Liver (tissue), 8 donors: ENCODE measurements at regions not wholly inside any gene's neighbourhood (a gene's known extent, or its start where the extent isn't known, plus 50 kb on each side); places are given as distances from the start of the nearest gene placed in this dataset.

Source experiments
- DNase-seq: peaks from one replicate; pipeline ENCODE4 v3.0.0-alpha.2; 2017; ENCODE audit warnings: low spot score
- H3K27ac ChIP-seq, 2 donors: one replicate each; pipeline ENCODE4 v1.7.0; 2013; ENCODE audit warnings: inconsistent platforms in 2 of 2, low read length in 2 of 2, control low read depth in 1 of 2, low read depth in 1 of 2, mild to moderate bottlenecking in 1 of 2
- H3K27me3 ChIP-seq, 4 donors: one replicate each; pipeline versions ENCODE4 v1.6.1 to v1.7.0; 2013; ENCODE audit warnings: low read length in 3 of 4, inconsistent platforms in 1 of 4, mild to moderate bottlenecking in 1 of 4, moderate library complexity in 1 of 4; ENCODE audit not compliant: control insufficient read depth in 4 of 4, insufficient read depth in 4 of 4
- H3K36me3 ChIP-seq, 4 donors: one replicate each; pipeline versions ENCODE4 v1.6.1 to v1.7.0; 2013; ENCODE audit warnings: low read length in 3 of 4, mild to moderate bottlenecking in 3 of 4, low read depth in 1 of 4, moderate library complexity in 1 of 4; ENCODE audit not compliant: control insufficient read depth in 4 of 4, insufficient read depth in 3 of 4
- H3K4me1 ChIP-seq, 4 donors: one replicate each; pipeline versions ENCODE4 v1.6.1 to v1.7.0; 2013; ENCODE audit warnings: low read length in 3 of 4, mild to moderate bottlenecking in 3 of 4, moderate library complexity in 1 of 4; ENCODE audit not compliant: control insufficient read depth in 4 of 4, insufficient read depth in 4 of 4
- H3K4me3 ChIP-seq, 3 donors: one replicate each; pipeline versions ENCODE4 v1.6.1 to v1.7.0; 2013; ENCODE audit warnings: low read length in 3 of 3, control low read depth in 1 of 3, low read depth in 1 of 3, mild to moderate bottlenecking in 1 of 3
- H3K9ac ChIP-seq, 2 donors: one replicate each; pipeline ENCODE4 v1.7.0; 2013; ENCODE audit warnings: low read length in 2 of 2, mild to moderate bottlenecking in 2 of 2, moderate library complexity in 2 of 2, control low read depth in 1 of 2, low read depth in 1 of 2
- H3K9me3 ChIP-seq, 4 donors: one replicate each; pipeline versions ENCODE4 v1.6.1 to v1.7.0; 2013; ENCODE audit warnings: low read length in 3 of 4; ENCODE audit not compliant: control insufficient read depth in 4 of 4
- CTCF ChIP-seq: fragments of 150-350 bp; IDR thresholded peaks from 2 replicates; pipeline ENCODE4 v1.5.1; 2017; ENCODE audit warnings: improper control_type of control experiment, low read depth, low read length; ENCODE audit not compliant: missing input control
- EGR1 ChIP-seq, 2 donors: IDR thresholded peaks; 2 replicates each; pipeline ENCODE4 v1.6.1; 2016 to 2018; ENCODE audit warnings: antibody characterized with exemption in 2 of 2, low read depth in 2 of 2
- FOXA1 ChIP-seq: IDR thresholded peaks from 2 replicates; pipeline ENCODE4 v1.6.1; 2016; ENCODE audit warnings: antibody characterized with exemption
- FOXA2 ChIP-seq: IDR thresholded peaks from 2 replicates; pipeline ENCODE4 v1.6.1; 2016; ENCODE audit warnings: antibody characterized with exemption
- GABPA ChIP-seq, 2 donors: IDR thresholded peaks in 1 of 2; conservative IDR thresholded peaks in 1 of 2; 2 replicates each; pipeline ENCODE4 v1.6.1; 2016; ENCODE audit warnings: antibody characterized with exemption in 2 of 2, mild to moderate bottlenecking in 1 of 2, moderate library complexity in 1 of 2
- HNF4A ChIP-seq, 2 donors: conservative IDR thresholded peaks; 2 replicates each; pipeline ENCODE4 v1.6.1; 2016; ENCODE audit warnings: antibody characterized with exemption in 2 of 2, mild to moderate bottlenecking in 2 of 2
- HNF4G ChIP-seq: IDR thresholded peaks from 2 replicates; pipeline ENCODE4 v1.6.1; 2016; ENCODE audit warnings: antibody characterized with exemption
- JUND ChIP-seq, 2 donors: IDR thresholded peaks; 2 replicates each; pipeline ENCODE4 v1.6.1; 2016; ENCODE audit warnings: antibody characterized with exemption in 2 of 2
- MAX ChIP-seq: IDR thresholded peaks from 2 replicates; pipeline ENCODE4 v1.6.1; 2016; ENCODE audit warnings: antibody characterized with exemption
- NR2F2 ChIP-seq: IDR thresholded peaks from 2 replicates; pipeline ENCODE4 v1.6.1; 2016; ENCODE audit warnings: antibody characterized with exemption
- RAD21 ChIP-seq, 2 donors: IDR thresholded peaks; 2 replicates each; pipeline ENCODE4 v1.6.1; 2016; ENCODE audit warnings: antibody characterized with exemption in 2 of 2, mild to moderate bottlenecking in 2 of 2
- REST ChIP-seq: IDR thresholded peaks from 2 replicates; pipeline ENCODE4 v1.6.1; 2016; ENCODE audit warnings: antibody characterized with exemption, mild to moderate bottlenecking
- RXRA ChIP-seq, 2 donors: IDR thresholded peaks; 2 replicates each; pipeline ENCODE4 v1.6.1; 2017 to 2018; ENCODE audit warnings: antibody characterized with exemption in 2 of 2, mild to moderate bottlenecking in 1 of 2
- TAF1 ChIP-seq: conservative IDR thresholded peaks from 2 replicates; pipeline ENCODE4 v1.6.1; 2016; ENCODE audit warnings: antibody characterized with exemption, mild to moderate bottlenecking
- YY1 ChIP-seq: IDR thresholded peaks from 2 replicates; pipeline ENCODE4 v1.6.1; 2016; ENCODE audit warnings: antibody characterized with exemption, mild to moderate bottlenecking
- ZBTB33 ChIP-seq: IDR thresholded peaks from 2 replicates; pipeline ENCODE4 v1.6.1; 2016; ENCODE audit warnings: antibody characterized with exemption
- WGBS: extraction: QIAGEN DNeasy Blood & Tissue Kit; methylation state at CpG from one replicate; pipeline ENCODE4 v1.1.7; 2013; 5-methylcytosine and 5-hydroxymethylcytosine counted together
- TF ChIP-seq, protein P1 (sequence below): IDR thresholded peaks from 2 replicates; pipeline ENCODE4 v1.6.1; 2016; ENCODE audit warnings: antibody characterized with exemption
- donor health status: healthy.
- donor health status: healthy.
- donor health status: healthy.
- donor health status: healthy.
- donor health status: healthy.

GRCh38 chr6:140284871-140285270, 910.4 kb upstream of the CITED2 start:
- Histone ChIP-seq H3K9ac (no peak overlapping the region), H3K36me3 (no peaks in the 10 kb centered on the region), H3K27me3 (no peaks in the 10 kb centered on the region), H3K27ac (no peak overlapping the region), H3K4me3 (no peak overlapping the region), H3K4me1 (peaks cover 0 to 5% (median 0%) of the 10 kb centered on the region in 4 donors), H3K9me3 (no peaks in the 10 kb centered on the region)
- 71% methylated on average over 1 of the region's 1 CpG for WGBS
- no peak for TF ChIP-seq YY1
- TF ChIP-seq MAX = no peak
- no peak for TF ChIP-seq EGR1 (IDR thresholded peaks at IDR 0.05; ENCODE audit: low read depth in 2 of 2)
- no peak for TF ChIP-seq HNF4A (conservative IDR thresholded peaks at IDR 0.05)
- TF ChIP-seq GABPA (IDR thresholded peaks at IDR 0.05 in 1 of 2, conservative IDR thresholded peaks at IDR 0.05 in 1 of 2) = no peak
- TF ChIP-seq HNF4G = no peak
- TF ChIP-seq FOXA1 = no peak
- no peak for TF ChIP-seq NR2F2
- TF ChIP-seq, protein P1, sequence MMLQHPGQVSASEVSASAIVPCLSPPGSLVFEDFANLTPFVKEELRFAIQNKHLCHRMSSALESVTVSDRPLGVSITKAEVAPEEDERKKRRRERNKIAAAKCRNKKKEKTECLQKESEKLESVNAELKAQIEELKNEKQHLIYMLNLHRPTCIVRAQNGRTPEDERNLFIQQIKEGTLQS = no peak
- no peak for TF ChIP-seq JUND (IDR thresholded peaks at IDR 0.05)
- TF ChIP-seq RAD21 (IDR thresholded peaks at IDR 0.05) = no peak
- TF ChIP-seq RXRA (IDR thresholded peaks at IDR 0.05) = no peak
- no peak for TF ChIP-seq REST
- TF ChIP-seq ZBTB33 = no peak
- TF ChIP-seq FOXA2 = no peak
- no peak for DNase-seq

GRCh38 chr6:140283197-140283596, 908.7 kb upstream of the CITED2 start:
- no peaks in the 10 kb centered on the region for H3K9me3 ChIP-seq
- TF ChIP-seq JUND (IDR thresholded peaks at IDR 0.05) (no peak), FOXA2 (no peak), MAX (no peak), TAF1 (no peak), REST (no peak), CTCF (no peak), EGR1 (IDR thresholded peaks at IDR 0.05; ENCODE audit: low read depth in 2 of 2) (no peak), GABPA (IDR thresholded peaks at IDR 0.05 in 1 of 2, conservative IDR thresholded peaks at IDR 0.05 in 1 of 2) (no peak)
- no peak for DNase-seq
- H3K27ac ChIP-seq = no peak overlapping the region
- peaks cover 0 to 5% (median 0%) of the 10 kb centered on the region in 4 donors for H3K4me1 ChIP-seq
- no peaks in the 10 kb centered on the region for H3K36me3 ChIP-seq
- H3K9ac ChIP-seq = no peak overlapping the region
- H3K27me3 ChIP-seq = no peaks in the 10 kb centered on the region
- H3K4me3 ChIP-seq = no peak overlapping the region
- WGBS = 32% methylated on average over 2 of the region's 2 CpGs
